ENCODE measurements at regions not wholly inside any gene's neighbourhood (a gene's known extent, or its start where the extent isn't known, plus 50 kb on each side); places are given as distances from the start of the nearest gene placed in this dataset.
"Not testable (repeated sequence)": the region's sequence is repeated elsewhere in the genome, so short reads cannot be mapped to it uniquely, and the experiment has no call there.

GRCh38 chr6:167669553-167669849 is 157.2 kb upstream of the AFDN start:
- H3K9me3 ChIP-seq (ENCODE audit: low read depth), result no peaks in the 10 kb centered on the region
- no peaks in the 10 kb centered on the region for H3K27me3 ChIP-seq
- DNase-seq (ENCODE audit: low spot score), result no peak
- no peaks in the 10 kb centered on the region for H4K20me1 ChIP-seq (ENCODE audit: insufficient read depth, poor library complexity, severe bottlenecking)
- H3K9me2 ChIP-seq (replicated peaks; ENCODE audit: insufficient read depth), result no peaks in the 10 kb centered on the region
- TF ChIP-seq, protein P1, sequence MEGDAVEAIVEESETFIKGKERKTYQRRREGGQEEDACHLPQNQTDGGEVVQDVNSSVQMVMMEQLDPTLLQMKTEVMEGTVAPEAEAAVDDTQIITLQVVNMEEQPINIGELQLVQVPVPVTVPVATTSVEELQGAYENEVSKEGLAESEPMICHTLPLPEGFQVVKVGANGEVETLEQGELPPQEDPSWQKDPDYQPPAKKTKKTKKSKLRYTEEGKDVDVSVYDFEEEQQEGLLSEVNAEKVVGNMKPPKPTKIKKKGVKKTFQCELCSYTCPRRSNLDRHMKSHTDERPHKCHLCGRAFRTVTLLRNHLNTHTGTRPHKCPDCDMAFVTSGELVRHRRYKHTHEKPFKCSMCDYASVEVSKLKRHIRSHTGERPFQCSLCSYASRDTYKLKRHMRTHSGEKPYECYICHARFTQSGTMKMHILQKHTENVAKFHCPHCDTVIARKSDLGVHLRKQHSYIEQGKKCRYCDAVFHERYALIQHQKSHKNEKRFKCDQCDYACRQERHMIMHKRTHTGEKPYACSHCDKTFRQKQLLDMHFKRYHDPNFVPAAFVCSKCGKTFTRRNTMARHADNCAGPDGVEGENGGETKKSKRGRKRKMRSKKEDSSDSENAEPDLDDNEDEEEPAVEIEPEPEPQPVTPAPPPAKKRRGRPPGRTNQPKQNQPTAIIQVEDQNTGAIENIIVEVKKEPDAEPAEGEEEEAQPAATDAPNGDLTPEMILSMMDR (IDR thresholded peaks at IDR 0.05; ENCODE audit: poor library complexity), result no peak
- TF ChIP-seq EZH2 (IDR thresholded peaks at IDR 0.05; ENCODE audit: borderline replicate concordance) (no peak), EZH2phosphoT487 (IDR thresholded peaks at IDR 0.05; ENCODE audit: low read depth, severe bottlenecking, unreplicated experiment) (no peak)
- 87% methylated on average over 9 of the region's 9 CpGs for WGBS (ENCODE audit: low lambda C conversion rate, missing lambda C conversion rate)
- H2AFZ ChIP-seq, result no peak overlapping the region
- no peaks in the 10 kb centered on the region for H3K36me3 ChIP-seq (replicated peaks; ENCODE audit: insufficient read depth, low read depth)
- H3K27ac ChIP-seq, result no peak overlapping the region
- no peaks in the 10 kb centered on the region for H3K79me2 ChIP-seq
- no peak overlapping the region for H3K4me3 ChIP-seq
- H3K4me1 ChIP-seq (ENCODE audit: insufficient read depth), result peaks cover 14% of the 10 kb centered on the region
- H3K4me2 ChIP-seq, result no peak overlapping the region

GRCh38 chr6:167669870-167670802 is 156.6 kb upstream of the AFDN start:
- DNase-seq (ENCODE audit: low spot score), result no peak
- Histone ChIP-seq H3K4me2 (no peak overlapping the region), H2AFZ (no peak overlapping the region), H3K4me1 (ENCODE audit: insufficient read depth) (peaks cover 15% of the 10 kb centered on the region), H3K27ac (peak overlapping the region; percentile 51), H3K27me3 (no peaks in the 10 kb centered on the region), H3K79me2 (no peaks in the 10 kb centered on the region), H3K4me3 (no peak overlapping the region), H3K9me2 (replicated peaks; ENCODE audit: insufficient read depth) (no peaks in the 10 kb centered on the region), H4K20me1 (ENCODE audit: insufficient read depth, poor library complexity, severe bottlenecking) (no peaks in the 10 kb centered on the region), H3K9me3 (ENCODE audit: low read depth) (no peaks in the 10 kb centered on the region), H3K36me3 (replicated peaks; ENCODE audit: insufficient read depth, low read depth) (no peaks in the 10 kb centered on the region)
- WGBS (ENCODE audit: low lambda C conversion rate, missing lambda C conversion rate), result 68% methylated on average over 26 of the region's 26 CpGs
- TF ChIP-seq EZH2phosphoT487 (IDR thresholded peaks at IDR 0.05; ENCODE audit: low read depth, severe bottlenecking, unreplicated experiment), result no peak
- TF ChIP-seq, protein P1 (IDR thresholded peaks at IDR 0.05; ENCODE audit: poor library complexity), result no peak

GRCh38 chr6:167670938-167671338 is 155.8 kb upstream of the AFDN start:
- Histone ChIP-seq H3K27me3 (no peaks in the 10 kb centered on the region), H3K9me2 (replicated peaks; ENCODE audit: insufficient read depth) (no peaks in the 10 kb centered on the region), H2AFZ (no peak overlapping the region), H3K9me3 (ENCODE audit: low read depth) (no peaks in the 10 kb centered on the region), H3K79me2 (no peaks in the 10 kb centered on the region), H3K4me1 (ENCODE audit: insufficient read depth) (peaks cover 23% of the 10 kb centered on the region), H3K36me3 (replicated peaks; ENCODE audit: insufficient read depth, low read depth) (no peaks in the 10 kb centered on the region), H3K4me3 (no peak overlapping the region), H3K27ac (peak overlapping the region; percentile 51), H3K4me2 (no peak overlapping the region), H4K20me1 (ENCODE audit: insufficient read depth, poor library complexity, severe bottlenecking) (no peaks in the 10 kb centered on the region)
- WGBS (ENCODE audit: low lambda C conversion rate, missing lambda C conversion rate), result 67% methylated on average over 7 of the region's 7 CpGs
- TF ChIP-seq, protein P1 (IDR thresholded peaks at IDR 0.05; ENCODE audit: poor library complexity), result no peak
- TF ChIP-seq EZH2phosphoT487 (IDR thresholded peaks at IDR 0.05; ENCODE audit: low read depth, severe bottlenecking, unreplicated experiment) (no peak), EZH2 (IDR thresholded peaks at IDR 0.05; ENCODE audit: borderline replicate concordance) (no peak)
- DNase-seq (ENCODE audit: low spot score), result no peak

DNA sequence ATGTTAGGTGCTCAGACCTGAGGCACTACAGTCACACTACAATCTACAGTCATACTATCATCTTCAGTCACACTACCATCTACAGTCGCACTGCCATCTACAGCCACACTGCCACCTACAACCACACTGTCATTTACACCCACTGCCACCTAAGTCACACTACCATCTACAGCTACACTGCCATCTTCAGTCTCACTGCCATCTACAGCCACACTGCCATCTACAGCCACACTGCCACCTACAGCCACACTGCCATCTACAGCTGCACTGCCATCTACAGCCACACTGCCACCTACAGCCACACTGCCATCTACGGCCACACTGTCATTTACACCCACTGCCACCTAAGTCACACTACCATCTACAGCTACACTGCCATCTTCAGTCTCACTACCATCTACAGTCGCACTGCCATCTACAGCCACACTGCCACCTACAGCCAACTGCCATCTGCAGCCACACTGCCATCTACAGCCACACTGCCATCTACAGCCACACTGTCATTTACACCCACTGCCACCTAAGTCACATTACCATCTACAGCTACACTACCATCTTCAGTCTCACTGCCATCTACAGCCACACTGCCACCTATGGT is 155.2 kb upstream of the AFDN start:
- H3K36me3 ChIP-seq (replicated peaks; ENCODE audit: insufficient read depth, low read depth); H3K9me3 ChIP-seq (ENCODE audit: low read depth); H3K4me2 ChIP-seq; DNase-seq (ENCODE audit: low spot score); H2AFZ ChIP-seq; H4K20me1 ChIP-seq (ENCODE audit: insufficient read depth, poor library complexity, severe bottlenecking); H3K9me2 ChIP-seq (replicated peaks; ENCODE audit: insufficient read depth); H3K27ac ChIP-seq; H3K4me3 ChIP-seq; H3K79me2 ChIP-seq; H3K27me3 ChIP-seq: not testable (repeated sequence)
- WGBS (ENCODE audit: low lambda C conversion rate, missing lambda C conversion rate), result 100% methylated on average over 3 of the region's 3 CpGs
- peaks cover 27% of the 10 kb centered on the region for H3K4me1 ChIP-seq (ENCODE audit: insufficient read depth)

Measured in hepatocyte (in vitro differentiated cells).